Hypothalamus (tissue), 51 donors: ENCODE measurements at regions not wholly inside any gene's neighbourhood (a gene's known extent, or its start where the extent isn't known, plus 50 kb on each side); places are given as distances from the start of the nearest gene placed in this dataset.

Experiments used
- DNase-seq, 51 donors: peaks; one replicate each; lab custom pipeline; 2025; lab: John Stamatoyannopoulos, UW

DNA sequence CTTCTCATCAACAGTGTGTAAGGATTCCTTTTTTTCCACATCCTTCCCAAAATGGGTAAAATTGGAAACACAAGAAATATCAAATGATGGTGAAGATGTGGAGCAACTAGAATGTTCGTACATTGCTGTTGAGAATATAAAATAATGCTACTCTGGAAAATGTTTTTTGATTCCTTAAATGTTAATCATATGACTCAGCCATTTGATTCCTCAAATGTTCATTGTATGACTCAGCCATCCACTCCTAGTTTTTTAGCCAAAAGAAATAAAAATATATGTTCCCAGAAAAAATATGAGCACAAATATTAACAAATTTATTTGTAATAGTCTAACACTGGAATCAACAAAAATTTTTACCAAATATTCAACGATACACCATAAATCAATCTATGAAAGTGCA is 1108.6 kb downstream of the LRFN5 start:
- DNase-seq = no peak

- DNase-seq = no peak
Measured at GRCh38 chr14:42710071-42710470, 1103.4 kb downstream of the LRFN5 start.

GRCh38 chr14:42703501-42703900 is 1096.8 kb downstream of the LRFN5 start:
- no peak for DNase-seq

DNA sequence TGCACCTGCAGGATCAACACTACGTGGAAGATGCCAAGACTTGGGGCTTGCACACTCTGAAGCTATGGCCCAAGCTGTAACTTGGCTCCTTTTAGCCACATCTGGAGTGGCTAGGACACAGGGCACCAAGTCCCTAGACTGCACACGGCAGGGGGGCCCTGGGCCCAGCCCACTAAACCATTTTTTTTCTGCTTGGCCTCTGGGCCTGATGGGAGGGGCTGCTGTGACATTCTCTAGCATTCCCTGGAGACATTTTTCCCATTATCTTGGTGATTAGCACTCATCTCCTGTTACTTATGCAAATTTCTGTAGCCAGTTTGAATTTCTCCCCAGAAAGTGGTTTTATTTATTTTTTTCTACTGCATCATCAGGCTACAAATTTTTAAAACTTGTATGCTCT is 1080.7 kb downstream of the LRFN5 start:
- DNase-seq = no peak

DNA sequence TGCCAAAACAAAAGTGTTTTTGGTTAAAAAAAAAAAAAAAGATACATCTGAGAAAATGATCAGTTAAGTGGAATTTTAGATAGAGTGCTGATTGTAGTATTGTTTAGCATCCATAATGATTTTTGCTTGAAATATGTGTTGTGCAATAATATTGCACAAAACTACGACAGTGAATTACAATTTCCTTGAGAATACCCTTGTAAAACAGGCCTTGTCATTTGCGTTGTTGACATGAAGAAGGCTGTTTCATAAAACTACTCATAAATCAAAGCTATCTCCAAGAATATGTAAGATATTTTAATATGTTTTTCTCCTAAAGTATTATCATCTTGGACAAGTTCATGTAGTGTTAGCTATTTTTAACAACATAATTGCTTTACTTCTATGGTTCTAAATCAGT is 1077.0 kb downstream of the LRFN5 start:
- no peak for DNase-seq

GRCh38 chr14:42676636-42677035 is 1070.0 kb downstream of the LRFN5 start:
- DNase-seq = no peak

DNA sequence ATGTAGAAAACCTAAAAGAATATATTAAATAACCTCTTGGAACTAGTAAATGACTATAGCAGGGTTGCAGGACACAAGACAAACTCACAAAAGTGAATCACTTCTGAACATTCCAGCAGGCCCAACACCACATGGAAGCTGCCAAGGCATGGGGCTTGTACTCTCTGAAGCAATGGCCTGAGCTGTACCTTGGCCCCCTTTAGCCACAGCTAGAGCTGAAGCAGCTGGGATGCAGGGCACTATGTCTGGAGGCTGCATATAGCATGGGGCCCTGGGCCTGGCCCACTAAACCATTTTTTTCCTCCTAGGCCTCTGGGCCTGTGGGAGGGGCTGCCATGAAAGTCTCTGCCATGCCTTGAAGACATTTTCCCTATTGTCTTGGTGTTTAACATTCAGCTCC is 1067.3 kb downstream of the LRFN5 start:
- DNase-seq = no peak

DNA sequence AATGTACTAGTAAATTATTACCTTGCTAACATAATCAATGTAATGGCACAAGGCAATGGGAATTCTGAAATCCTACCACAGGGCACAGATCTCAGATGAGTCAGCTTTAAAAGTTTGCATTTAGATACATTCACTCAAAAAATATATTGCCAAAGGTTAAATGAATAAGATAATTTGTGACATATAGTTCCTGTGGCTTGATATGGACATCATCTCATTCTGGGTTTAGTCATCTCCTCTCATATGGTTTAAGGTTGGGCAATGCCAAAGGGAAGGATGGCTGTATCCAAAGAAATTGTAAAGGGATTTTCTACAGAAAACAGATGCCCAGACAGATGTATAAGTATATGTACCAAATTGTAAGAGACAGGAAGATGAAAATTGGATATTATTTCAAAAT is 1065.0 kb downstream of the LRFN5 start:
- DNase-seq = no peak

DNA sequence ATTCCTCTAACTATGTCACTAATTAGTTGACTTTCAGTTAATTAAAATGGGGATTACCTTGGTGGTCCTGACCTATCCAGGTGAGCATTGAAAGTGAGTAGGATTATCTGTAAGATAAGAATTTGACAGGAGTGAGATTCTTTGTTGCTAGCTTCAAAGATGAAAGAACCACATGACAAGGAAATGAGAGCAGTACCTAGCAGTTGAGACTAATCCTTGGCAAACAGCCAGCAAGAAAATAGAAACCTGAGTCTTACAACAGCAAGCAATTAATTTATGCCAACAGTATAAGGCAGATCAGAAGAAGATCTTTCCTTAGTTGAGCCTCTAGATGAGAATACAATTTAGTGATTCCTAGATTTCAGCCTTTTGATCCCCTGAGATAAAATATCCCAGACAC is 1058.4 kb downstream of the LRFN5 start:
- no peak for DNase-seq

GRCh38 chr14:42664190-42664589 is 1057.5 kb downstream of the LRFN5 start:
- no peak for DNase-seq

DNA sequence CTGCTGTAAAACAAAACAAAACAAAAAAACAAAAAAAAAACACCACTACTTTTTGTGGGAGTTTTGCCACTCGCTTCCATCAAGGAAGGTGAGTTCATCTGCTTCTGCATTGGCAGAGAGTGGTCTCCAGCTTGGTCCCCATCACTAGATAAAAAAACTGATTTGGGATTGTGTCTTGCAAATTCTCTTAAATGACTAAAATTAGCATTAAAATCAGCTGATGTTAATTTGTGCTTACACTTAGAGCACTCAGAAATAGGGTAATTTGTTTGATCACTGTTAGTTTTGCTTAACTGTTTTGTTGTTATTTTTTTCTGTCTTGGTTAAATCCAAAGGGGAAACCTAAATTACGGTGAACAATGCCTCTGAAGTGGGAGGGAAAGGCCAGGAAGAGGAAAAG is 1048.0 kb downstream of the LRFN5 start:
- no peak for DNase-seq

DNA sequence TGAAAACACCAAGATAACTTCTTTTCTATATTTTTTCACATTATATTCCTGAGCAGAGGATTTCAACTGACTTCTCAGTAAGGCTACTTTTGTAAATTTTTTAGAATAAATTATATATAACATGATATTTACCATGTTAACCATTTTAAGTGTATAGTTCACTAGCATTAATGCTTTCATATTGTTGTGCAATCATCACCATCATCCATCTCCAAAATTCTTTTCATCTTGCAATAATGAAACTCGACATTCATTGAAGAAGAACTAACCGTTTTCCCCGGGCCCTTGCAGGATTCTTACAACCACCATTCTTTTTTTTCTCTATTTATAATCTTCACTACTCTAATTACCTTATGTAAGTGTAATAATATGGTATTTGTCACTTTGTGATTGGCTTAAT is 1036.1 kb downstream of the LRFN5 start:
- DNase-seq = no peak

DNA sequence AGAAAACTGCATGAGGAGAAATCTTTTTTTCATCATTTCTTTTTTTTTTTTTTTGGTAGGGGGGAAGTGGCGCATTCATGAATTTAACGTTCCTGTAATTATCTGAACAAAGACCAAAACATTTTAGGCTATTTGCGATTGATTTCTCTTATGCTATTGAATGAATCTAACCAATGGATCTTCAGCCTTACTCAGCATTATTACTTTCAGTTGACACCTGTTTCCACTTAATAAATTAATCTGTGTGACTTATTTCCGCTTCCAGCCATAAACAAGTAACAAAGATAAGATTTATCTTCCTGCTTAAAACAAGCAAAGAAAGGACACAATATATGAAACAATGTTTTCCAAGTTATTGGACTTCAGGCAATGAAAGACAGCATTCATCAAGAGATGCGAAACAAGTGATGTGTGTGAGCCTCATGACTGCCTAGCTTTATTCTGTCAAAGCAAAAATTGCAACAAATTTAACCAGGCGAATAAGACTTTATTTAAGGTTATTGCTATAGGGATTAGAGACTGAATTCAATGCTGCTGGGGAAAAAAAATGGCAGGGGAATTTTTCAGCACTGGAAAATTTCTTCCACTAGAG is 1026.9 kb downstream of the LRFN5 start:
- no peak for DNase-seq

DNA sequence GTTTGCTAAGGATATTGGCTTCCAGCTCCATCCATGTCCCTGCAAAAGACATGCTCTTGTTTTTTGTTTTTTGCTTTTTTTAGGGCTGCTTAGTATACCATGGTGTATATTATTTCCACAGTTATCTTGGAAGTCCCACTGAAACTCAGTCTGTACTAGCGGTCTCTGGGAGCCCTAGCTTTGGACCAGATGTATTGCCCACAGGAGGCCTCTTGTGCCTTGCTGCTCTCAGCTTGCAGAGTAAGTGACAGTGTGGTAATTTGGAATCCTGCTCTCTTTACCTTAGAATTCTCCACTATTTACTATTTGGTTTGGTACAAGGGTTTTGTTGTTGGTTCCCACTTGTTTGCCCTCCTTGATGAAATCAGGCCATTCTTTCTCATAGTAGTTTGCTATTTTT is 1022.9 kb downstream of the LRFN5 start:
- no peak for DNase-seq

DNA sequence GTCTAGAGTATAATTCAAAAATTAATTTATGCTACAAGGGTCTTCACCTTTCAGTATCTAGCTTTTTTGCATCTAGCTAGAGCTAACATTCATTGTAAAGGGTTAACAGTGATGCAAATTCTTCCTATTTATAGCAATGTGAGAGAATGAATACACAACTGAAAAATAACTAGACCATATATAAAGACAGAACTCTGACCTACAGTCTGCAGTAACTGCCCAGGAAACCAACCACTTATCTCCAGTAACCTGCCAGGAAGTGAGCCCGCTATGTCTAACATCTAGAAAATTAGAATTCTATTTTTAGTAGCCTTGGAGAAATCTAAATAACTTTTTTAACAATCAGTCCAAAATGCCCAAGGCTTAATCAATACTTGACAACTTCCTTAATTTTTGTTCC is 1021.9 kb downstream of the LRFN5 start:
- DNase-seq = no peak

GRCh38 chr14:42626986-42627385 is 1020.3 kb downstream of the LRFN5 start:
- DNase-seq = no peak

DNA sequence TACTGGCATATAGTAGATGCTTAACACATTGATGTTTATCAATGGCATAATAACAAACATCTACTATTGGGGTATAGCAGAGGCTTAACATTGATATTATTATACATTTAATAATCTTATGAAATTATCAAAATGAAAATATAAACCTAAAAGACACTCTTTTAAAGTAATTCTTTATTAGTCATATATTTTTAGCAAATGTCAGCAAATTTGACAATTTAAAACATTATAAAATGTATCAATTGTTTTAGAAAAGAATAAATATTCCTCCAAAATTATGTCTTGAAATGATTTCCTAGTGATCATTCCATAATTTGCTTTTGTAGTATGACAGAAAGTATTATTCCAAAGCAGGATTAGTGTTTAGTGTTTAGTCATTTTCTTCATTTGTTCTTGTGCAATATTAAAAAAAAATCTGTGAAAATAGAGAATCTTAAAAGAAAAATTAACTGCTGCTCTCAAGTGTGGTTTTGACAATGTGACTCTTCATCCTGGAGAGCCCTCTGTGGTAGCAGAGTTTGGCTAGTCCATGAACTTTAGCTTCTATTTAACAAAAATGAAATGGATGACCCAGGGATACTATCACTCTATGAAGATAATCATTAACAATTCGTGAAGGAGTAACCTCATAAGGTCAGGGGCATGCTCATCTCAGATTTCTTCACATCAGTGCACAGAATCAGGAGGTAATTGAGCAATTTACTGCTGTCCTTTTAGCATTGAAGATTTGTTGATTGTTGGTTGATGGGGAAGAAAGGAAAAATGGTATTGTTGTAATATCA is 1018.5 kb downstream of the LRFN5 start:
- no peak for DNase-seq

- DNase-seq = no peak
Measured at GRCh38 chr14:42617005-42617404, 1010.3 kb downstream of the LRFN5 start.

- DNase-seq = no peak
Measured at GRCh38 chr14:42606839-42607238, 1000.2 kb downstream of the LRFN5 start.

DNA sequence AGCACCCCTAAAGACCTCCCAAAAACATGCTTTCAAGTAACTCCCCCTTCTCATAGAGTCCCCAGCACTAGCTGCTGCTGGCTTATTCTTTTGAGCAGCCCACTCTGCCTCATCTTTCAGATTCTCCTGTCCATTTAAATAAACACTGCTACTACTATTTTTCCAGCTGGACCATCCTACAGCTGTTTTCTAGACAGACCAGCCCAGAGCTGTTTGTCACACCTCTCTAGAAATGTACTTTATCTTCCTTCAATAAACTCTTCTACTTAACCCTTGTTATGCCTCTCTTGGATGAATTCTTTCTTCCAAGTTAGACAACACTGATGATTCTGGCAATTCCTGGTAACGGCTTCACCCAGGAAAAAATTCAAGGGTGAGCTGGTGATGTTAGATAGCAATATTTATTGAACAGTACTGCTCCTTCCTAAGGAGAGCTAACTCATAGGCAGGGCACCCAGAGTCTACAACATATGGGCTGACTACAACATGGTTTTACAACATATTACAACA is 995.7 kb downstream of the LRFN5 start:
- no peak for DNase-seq

- DNase-seq = no peak
Measured at GRCh38 chr14:42572032-42572431, 965.4 kb downstream of the LRFN5 start.

DNA sequence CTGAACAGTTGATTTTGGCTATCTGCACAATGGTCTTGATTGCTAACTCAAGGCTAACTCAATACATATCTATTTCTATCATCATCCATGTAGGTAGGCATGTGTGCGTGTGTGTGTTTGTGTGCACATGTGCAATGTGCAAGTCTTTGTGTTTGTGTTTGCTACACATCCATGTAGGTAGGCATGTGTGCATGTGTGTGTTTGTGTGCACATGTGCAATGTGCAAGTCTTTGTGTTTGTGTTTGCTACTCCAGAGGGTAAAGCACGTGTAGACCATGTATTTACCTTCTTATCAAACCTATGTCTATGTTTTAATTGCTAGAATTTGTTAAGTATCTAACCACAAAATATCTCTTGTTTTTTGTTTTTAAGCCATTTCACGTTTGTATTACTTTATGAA is 962.6 kb downstream of the LRFN5 start:
- DNase-seq = no peak

- DNase-seq = no peak
Measured at GRCh38 chr14:42565556-42565955, 958.9 kb downstream of the LRFN5 start.
